ENCODE measurements at regions not wholly inside any gene's neighbourhood (a gene's known extent, or its start where the extent isn't known, plus 50 kb on each side); places are given as distances from the start of the nearest gene placed in this dataset.

DNA sequence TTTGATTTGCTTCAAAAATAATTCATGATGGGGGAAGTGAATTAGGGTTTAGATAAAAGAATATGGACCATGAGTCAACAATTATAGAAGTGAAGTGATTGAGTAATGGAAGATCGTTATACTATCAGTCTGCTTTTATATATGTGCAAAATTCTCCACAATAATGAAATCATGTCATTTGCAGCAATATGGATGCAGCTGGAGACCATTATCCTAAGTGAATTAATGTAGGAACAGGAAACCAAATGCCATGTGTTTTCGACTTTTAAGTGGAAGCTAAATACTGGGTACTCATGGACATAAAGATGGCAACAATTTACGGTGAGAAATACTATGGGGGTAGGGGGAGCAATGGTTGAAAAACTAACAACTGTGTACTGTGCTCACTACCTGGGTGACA is 144.7 kb upstream of the SRD5A2 start:
- 79 to 91% (median 88%) methylated on average over 3 of the region's 3 CpGs for WGBS, 5 donors
- no peak for DNase-seq
- H3K9me3 ChIP-seq, result peaks cover 0 to 26% (median 8%) of the 10 kb centered on the region in 8 donors
- H3K4me1 ChIP-seq, result no peaks in the 10 kb centered on the region
- intact Hi-C loops (cut with DNase I; ENCODE audit: low total_unique reads), result no loop called here
- no peaks in the 10 kb centered on the region for H3K27me3 ChIP-seq (replicated peaks in 1 of 7)
- TF ChIP-seq POLR2AphosphoS5 (IDR thresholded peaks at IDR 0.05), result no peak
- no peak for TF ChIP-seq POLR2A (IDR thresholded peaks at IDR 0.05)
- TF ChIP-seq, protein P1, sequence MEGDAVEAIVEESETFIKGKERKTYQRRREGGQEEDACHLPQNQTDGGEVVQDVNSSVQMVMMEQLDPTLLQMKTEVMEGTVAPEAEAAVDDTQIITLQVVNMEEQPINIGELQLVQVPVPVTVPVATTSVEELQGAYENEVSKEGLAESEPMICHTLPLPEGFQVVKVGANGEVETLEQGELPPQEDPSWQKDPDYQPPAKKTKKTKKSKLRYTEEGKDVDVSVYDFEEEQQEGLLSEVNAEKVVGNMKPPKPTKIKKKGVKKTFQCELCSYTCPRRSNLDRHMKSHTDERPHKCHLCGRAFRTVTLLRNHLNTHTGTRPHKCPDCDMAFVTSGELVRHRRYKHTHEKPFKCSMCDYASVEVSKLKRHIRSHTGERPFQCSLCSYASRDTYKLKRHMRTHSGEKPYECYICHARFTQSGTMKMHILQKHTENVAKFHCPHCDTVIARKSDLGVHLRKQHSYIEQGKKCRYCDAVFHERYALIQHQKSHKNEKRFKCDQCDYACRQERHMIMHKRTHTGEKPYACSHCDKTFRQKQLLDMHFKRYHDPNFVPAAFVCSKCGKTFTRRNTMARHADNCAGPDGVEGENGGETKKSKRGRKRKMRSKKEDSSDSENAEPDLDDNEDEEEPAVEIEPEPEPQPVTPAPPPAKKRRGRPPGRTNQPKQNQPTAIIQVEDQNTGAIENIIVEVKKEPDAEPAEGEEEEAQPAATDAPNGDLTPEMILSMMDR (IDR thresholded peaks at IDR 0.05 in 8 of 11, conservative IDR thresholded peaks at IDR 0.05 in 3 of 11), result no peak
- no peak overlapping the region for H3K4me3 ChIP-seq
- no peak overlapping the region for H3K27ac ChIP-seq
- no peaks in the 10 kb centered on the region for H3K36me3 ChIP-seq

DNA sequence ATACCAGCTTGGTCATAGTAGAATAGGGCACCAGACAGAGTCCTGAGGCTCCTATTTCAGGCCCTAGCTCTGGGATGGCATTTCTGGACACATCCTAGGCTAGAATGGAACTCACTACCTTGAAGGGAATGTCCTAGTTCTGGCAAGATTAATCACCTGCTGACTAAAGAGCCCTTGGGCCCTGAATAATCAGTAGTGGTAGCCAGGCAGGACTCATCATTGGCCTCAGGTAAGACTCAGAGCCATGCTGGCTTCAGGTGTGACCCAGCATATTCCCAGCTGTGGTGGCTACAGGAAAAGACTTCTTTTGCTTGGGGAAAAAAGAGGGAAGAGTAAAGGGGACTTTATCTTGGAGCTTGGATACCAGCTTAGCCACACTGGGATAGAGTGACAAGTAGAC is 131.0 kb upstream of the SRD5A2 start:
- DNase-seq, result no peak
- H3K36me3 ChIP-seq, result no peaks in the 10 kb centered on the region
- no peaks in the 10 kb centered on the region for H3K27me3 ChIP-seq (replicated peaks in 1 of 7)
- TF ChIP-seq POLR2A (IDR thresholded peaks at IDR 0.05) (no peak), POLR2AphosphoS5 (IDR thresholded peaks at IDR 0.05) (no peak)
- TF ChIP-seq, protein P1 (IDR thresholded peaks at IDR 0.05 in 8 of 11, conservative IDR thresholded peaks at IDR 0.05 in 3 of 11), result no peak
- intact Hi-C loops (cut with DNase I; ENCODE audit: low total_unique reads), result no loop called here
- peaks cover 0 to 19% (median 10%) of the 10 kb centered on the region in 8 donors for H3K9me3 ChIP-seq
- H3K4me1 ChIP-seq, result no peaks in the 10 kb centered on the region
- H3K27ac ChIP-seq, result no peak overlapping the region
- H3K4me3 ChIP-seq, result no peak overlapping the region

DNA sequence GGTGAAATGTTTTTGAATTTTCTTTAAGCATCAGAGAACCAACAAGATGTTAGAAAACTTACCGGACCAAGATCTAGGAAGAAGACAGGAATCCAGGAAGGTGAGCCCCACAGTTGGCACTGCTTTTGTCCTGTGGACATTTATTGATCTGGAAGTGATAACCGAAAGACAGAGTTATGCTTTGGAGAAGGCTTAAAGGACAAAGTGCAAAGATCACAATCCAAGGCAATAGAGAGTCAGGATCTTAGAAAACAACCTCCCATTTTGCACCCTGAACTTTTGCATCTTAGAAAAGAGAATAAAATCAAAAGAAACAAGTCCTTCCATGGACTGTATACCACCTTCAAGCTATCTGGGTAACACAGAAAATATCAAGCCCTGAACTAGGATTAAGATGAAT is 129.4 kb upstream of the SRD5A2 start:
- intact Hi-C loops (cut with DNase I; ENCODE audit: low total_unique reads), result no loop called here
- Histone ChIP-seq H3K27ac (no peak overlapping the region), H3K9me3 (peaks cover 0 to 19% (median 10%) of the 10 kb centered on the region in 8 donors), H3K4me3 (no peak overlapping the region), H3K4me1 (no peaks in the 10 kb centered on the region), H3K36me3 (no peaks in the 10 kb centered on the region), H3K27me3 (replicated peaks in 1 of 7) (no peaks in the 10 kb centered on the region)
- WGBS, 5 donors, result 90 to 97% (median 92%) methylated on average over 2 of the region's 2 CpGs
- no peak for DNase-seq
- TF ChIP-seq, protein P1 (IDR thresholded peaks at IDR 0.05 in 8 of 11, conservative IDR thresholded peaks at IDR 0.05 in 3 of 11), result no peak
- TF ChIP-seq POLR2A (IDR thresholded peaks at IDR 0.05), result no peak
- TF ChIP-seq POLR2AphosphoS5 (IDR thresholded peaks at IDR 0.05), result no peak

DNA sequence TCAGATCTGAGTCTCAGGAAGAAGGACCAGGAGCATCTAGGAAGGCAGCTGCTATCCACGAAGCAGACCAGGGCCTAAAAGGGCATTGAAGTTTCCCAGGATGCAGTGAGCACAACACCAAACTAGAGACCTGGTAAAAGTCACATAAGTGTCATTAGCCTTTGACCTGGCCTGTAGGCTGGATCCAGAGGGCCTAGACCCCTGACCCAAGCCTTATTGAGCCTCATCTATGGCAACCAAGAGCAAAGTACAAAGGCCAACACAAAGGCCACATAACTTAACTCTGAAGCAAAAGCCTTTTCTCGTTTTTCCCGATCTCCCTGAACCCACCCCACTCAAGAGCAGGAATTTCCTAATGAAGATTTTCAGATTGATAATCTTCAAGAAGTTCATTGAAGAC is 127.3 kb upstream of the SRD5A2 start:
- Histone ChIP-seq H3K4me3 (no peak overlapping the region), H3K36me3 (no peaks in the 10 kb centered on the region), H3K4me1 (no peaks in the 10 kb centered on the region), H3K9me3 (peaks cover 0 to 13% (median 3%) of the 10 kb centered on the region in 8 donors), H3K27ac (no peak overlapping the region), H3K27me3 (replicated peaks in 1 of 7) (no peaks in the 10 kb centered on the region)
- DNase-seq, result no peak
- WGBS, 5 donors, result 72 to 85% (median 82%) methylated on average over 3 of the region's 3 CpGs
- intact Hi-C loops (cut with DNase I; ENCODE audit: low total_unique reads), result no loop called here
- no peak for TF ChIP-seq POLR2A (IDR thresholded peaks at IDR 0.05)
- TF ChIP-seq POLR2AphosphoS5 (IDR thresholded peaks at IDR 0.05), result no peak
- TF ChIP-seq, protein P1 (IDR thresholded peaks at IDR 0.05 in 8 of 11, conservative IDR thresholded peaks at IDR 0.05 in 3 of 11), result no peak

Measured in spleen (tissue), 11 donors.